HG02610 (cell line): ENCODE measurements at regions not wholly inside any gene's neighbourhood (a gene's known extent, or its start where the extent isn't known, plus 50 kb on each side); places are given as distances from the start of the nearest gene placed in this dataset.

Experiments
- ATAC-seq: cut with Tn5 transposase; IDR thresholded peaks from one replicate; pipeline ENCODE4 v1.9.1; 2021; ENCODE audit warnings: mild to moderate bottlenecking, moderate library complexity; ENCODE audit not compliant: unreplicated experiment

- no peak for ATAC-seq
These were observed 61.9 kb upstream of the PTPRZ1 start for GRCh38 chr7:121810831-121811672.

GRCh38 chr7:121807078-121807477 lies 65.9 kb upstream of the PTPRZ1 start:
- ATAC-seq = no peak

- no peak for ATAC-seq
These were observed 69.9 kb upstream of the PTPRZ1 start for GRCh38 chr7:121803039-121803438.

- ATAC-seq = no peak
These were observed 71.9 kb upstream of the PTPRZ1 start for GRCh38 chr7:121800916-121801675.

- ATAC-seq = no peak
These were observed 74.1 kb upstream of the PTPRZ1 start for GRCh38 chr7:121798896-121799295.

GRCh38 chr7:121798453-121798840 lies 74.5 kb upstream of the PTPRZ1 start:
- no peak for ATAC-seq

GRCh38 chr7:121797657-121798452 lies 75.1 kb upstream of the PTPRZ1 start:
- ATAC-seq = no peak

- no peak for ATAC-seq
These were observed 75.9 kb upstream of the PTPRZ1 start for GRCh38 chr7:121796936-121797656.

- no peak for ATAC-seq
These were observed 76.6 kb upstream of the PTPRZ1 start for GRCh38 chr7:121796381-121796780.

GRCh38 chr7:121795736-121796135 lies 77.2 kb upstream of the PTPRZ1 start:
- no peak for ATAC-seq

GRCh38 chr7:121793716-121794115 lies 79.2 kb upstream of the PTPRZ1 start:
- no peak for ATAC-seq

GRCh38 chr7:121777672-121778071 lies 95.3 kb upstream of the PTPRZ1 start:
- no peak for ATAC-seq

- ATAC-seq = no peak
These were observed 98.4 kb upstream of the PTPRZ1 start for GRCh38 chr7:121774563-121774962.

GRCh38 chr7:121766676-121767075 lies 106.3 kb upstream of the PTPRZ1 start:
- no peak for ATAC-seq

- ATAC-seq = no peak
These were observed 111.6 kb upstream of the PTPRZ1 start for GRCh38 chr7:121761399-121761798.

GRCh38 chr7:121755818-121756552 lies 117.0 kb upstream of the PTPRZ1 start:
- no peak for ATAC-seq

GRCh38 chr7:121755286-121755685 lies 117.7 kb upstream of the PTPRZ1 start:
- ATAC-seq = no peak

GRCh38 chr7:121753944-121754343 lies 119.0 kb upstream of the PTPRZ1 start:
- ATAC-seq = no peak

GRCh38 chr7:121752706-121753105 lies 120.3 kb upstream of the PTPRZ1 start:
- ATAC-seq = no peak

- ATAC-seq = no peak
These were observed 124.4 kb upstream of the PTPRZ1 start for GRCh38 chr7:121748546-121748945.
